Right kidney (tissue), 1 donor: ENCODE measurements at regions not wholly inside any gene's neighbourhood (a gene's known extent, or its start where the extent isn't known, plus 50 kb on each side); places are given as distances from the start of the nearest gene placed in this dataset.
A peak's percentile ranks its signal among the peaks of the same experiment; 100 is the strongest.

Experiments
- DNase-seq: peaks from one replicate; pipeline ENCODE4 v3.0.0-alpha.2; 2016

GRCh38 chr14:84025106-84026012 is 1504.6 kb upstream of the FLRT2 start:
- no peak for DNase-seq

GRCh38 chr14:84027351-84027750 is 1502.6 kb upstream of the FLRT2 start:
- no peak for DNase-seq

GRCh38 chr14:84028080-84028604 is 1501.8 kb upstream of the FLRT2 start:
- no peak for DNase-seq

GRCh38 chr14:84029246-84029645 is 1500.7 kb upstream of the FLRT2 start:
- no peak for DNase-seq

- DNase-seq: no peak
Observed at GRCh38 chr14:84029720-84030119, 1500.2 kb upstream of the FLRT2 start.

- no peak for DNase-seq
Observed at GRCh38 chr14:84036840-84037239, 1493.1 kb upstream of the FLRT2 start.

- DNase-seq: no peak
Observed at GRCh38 chr14:84037593-84037992, 1492.4 kb upstream of the FLRT2 start.

- no peak for DNase-seq
Observed at GRCh38 chr14:84040101-84040500, 1489.8 kb upstream of the FLRT2 start.

- no peak for DNase-seq
Observed at GRCh38 chr14:84041421-84041820, 1488.5 kb upstream of the FLRT2 start.

- DNase-seq: no peak
Observed at GRCh38 chr14:84042992-84043391, 1487.0 kb upstream of the FLRT2 start.

GRCh38 chr14:84064316-84065125 is 1465.4 kb upstream of the FLRT2 start:
- no peak for DNase-seq

- DNase-seq: no peak
Observed at GRCh38 chr14:84065811-84066210, 1464.1 kb upstream of the FLRT2 start.

GRCh38 chr14:84068288-84068687 is 1461.7 kb upstream of the FLRT2 start:
- no peak for DNase-seq

- DNase-seq: no peak
Observed at GRCh38 chr14:84071061-84071460, 1458.9 kb upstream of the FLRT2 start.

GRCh38 chr14:84074626-84075025 is 1455.3 kb upstream of the FLRT2 start:
- no peak for DNase-seq

GRCh38 chr14:84080944-84081343 is 1449.0 kb upstream of the FLRT2 start:
- DNase-seq: no peak

GRCh38 chr14:84084056-84084630 is 1445.8 kb upstream of the FLRT2 start:
- DNase-seq: no peak

GRCh38 chr14:84085493-84085892 is 1444.5 kb upstream of the FLRT2 start:
- DNase-seq: no peak

GRCh38 chr14:84086714-84087113 is 1443.2 kb upstream of the FLRT2 start:
- DNase-seq: no peak

- peak; percentile 18 for DNase-seq
Observed at GRCh38 chr14:84087986-84088531, 1441.9 kb upstream of the FLRT2 start.

GRCh38 chr14:84090837-84091236 is 1439.1 kb upstream of the FLRT2 start:
- DNase-seq: no peak

- no peak for DNase-seq
Observed at GRCh38 chr14:84095681-84096080, 1434.3 kb upstream of the FLRT2 start.

GRCh38 chr14:84098261-84098660 is 1431.7 kb upstream of the FLRT2 start:
- no peak for DNase-seq
